Lung (tissue), 11 donors: ENCODE measurements at regions not wholly inside any gene's neighbourhood (a gene's known extent, or its start where the extent isn't known, plus 50 kb on each side); places are given as distances from the start of the nearest gene placed in this dataset.
"Not testable (repeated sequence)": the region's sequence is repeated elsewhere in the genome, so short reads cannot be mapped to it uniquely, and the experiment has no call there.

ENCODE experiments used
- ATAC-seq: fragments of 200-7000 bp; cut with Tn5 transposase; one replicate; pipeline ENCODE4 v1.9.1; 2020; ENCODE audit warnings: moderate number of reproducible peaks; ENCODE audit not compliant: insufficient read depth, low FRiP score
- DNase-seq, 3 donors: peaks; one replicate each; pipeline ENCODE4 v3.0.0-alpha.2; 2013 to 2017
- H3K27ac ChIP-seq, 2 donors: one replicate each; pipeline ENCODE4 v1.5.1; 2013; ENCODE audit warnings: mild to moderate bottlenecking in 2 of 2, moderate library complexity in 2 of 2, control low read depth in 1 of 2, inconsistent platforms in 1 of 2, low read depth in 1 of 2, low read length in 1 of 2
- H3K27me3 ChIP-seq, 3 donors: one replicate each; pipeline ENCODE4 v1.5.1; 2013; ENCODE audit warnings: low read length in 2 of 3; ENCODE audit not compliant: control insufficient read depth in 3 of 3, insufficient read depth in 3 of 3
- H3K36me3 ChIP-seq, 4 donors: one replicate each; pipeline ENCODE4 v1.5.1; 2013; ENCODE audit warnings: low read length in 4 of 4, mild to moderate bottlenecking in 1 of 4, moderate library complexity in 1 of 4; ENCODE audit not compliant: control insufficient read depth in 4 of 4, insufficient read depth in 4 of 4
- H3K4me1 ChIP-seq, 5 donors: one replicate each; pipeline ENCODE4 v1.5.1; 2013; ENCODE audit warnings: low read length in 5 of 5, mild to moderate bottlenecking in 2 of 5, moderate library complexity in 1 of 5; ENCODE audit not compliant: control insufficient read depth in 5 of 5, insufficient read depth in 5 of 5
- H3K4me3 ChIP-seq: one replicate; pipeline ENCODE4 v1.5.1; 2013; ENCODE audit warnings: mild to moderate bottlenecking, control low read depth, moderate library complexity
- H3K9ac ChIP-seq, 2 donors: one replicate each; pipeline ENCODE4 v1.5.1; 2013; ENCODE audit warnings: low read length in 2 of 2, control low read depth in 1 of 2; ENCODE audit not compliant: insufficient read depth in 1 of 2
- H3K9me3 ChIP-seq, 4 donors: one replicate each; pipeline ENCODE4 v1.5.1; 2013; ENCODE audit warnings: low read length in 3 of 4, mild to moderate bottlenecking in 1 of 4, moderate library complexity in 1 of 4; ENCODE audit not compliant: control insufficient read depth in 4 of 4, insufficient read depth in 3 of 4
- CTCF ChIP-seq: IDR thresholded peaks from 2 replicates; pipeline ENCODE4 v1.5.1; 2012; ENCODE audit warnings: mild to moderate bottlenecking; ENCODE audit errors: control extremely low read depth, extremely low read depth
- WGBS, 2 donors: extraction: QIAGEN DNeasy Blood & Tissue Kit; methylation state at CpG; one replicate each; pipeline ENCODE4 v1.1.7; 2013; 5-methylcytosine and 5-hydroxymethylcytosine counted together
- donor health status: control.
- donor health status: control.
- donor health status: Bipolar disorder and iron deficiency.
- donor health status: healthy.
- donor health status: DM: yes; HTN: yes; CAD: no.

GRCh38 chr15:28789401-28790114, 58.9 kb downstream of the GOLGA6L7 start:
- ATAC-seq (peak; percentile 27), DNase-seq (peak; percentile 39 to 55 (median 47))
- 14 to 26% methylated on average over 20 to 23 of the region's 32 CpGs for WGBS, 2 donors
- H3K9me3 ChIP-seq, H3K9ac ChIP-seq, H3K36me3 ChIP-seq, H3K27me3 ChIP-seq, H3K4me3 ChIP-seq, H3K27ac ChIP-seq, H3K4me1 ChIP-seq: not testable (repeated sequence)

GRCh38 chr15:28788649-28789400, 59.6 kb downstream of the GOLGA6L7 start:
- H3K27me3 ChIP-seq, H3K9ac ChIP-seq, H3K4me3 ChIP-seq, H3K4me1 ChIP-seq, H3K9me3 ChIP-seq, H3K36me3 ChIP-seq: not testable (repeated sequence)
- H3K27ac ChIP-seq: peak overlapping the region in 1 of 2 donors; percentile 82
- peak; percentile 34 for ATAC-seq
- 5 to 9% methylated on average over 34 to 45 of the region's 78 CpGs for WGBS, 2 donors
- peak in 1 of 3 donors; percentile 20 for DNase-seq

- H3K4me3 ChIP-seq, H3K9ac ChIP-seq, ATAC-seq, H3K9me3 ChIP-seq, H3K4me1 ChIP-seq, H3K27ac ChIP-seq, H3K36me3 ChIP-seq, H3K27me3 ChIP-seq, DNase-seq: not testable (repeated sequence)
- WGBS, 2 donors: 0 to 5% methylated on average over 1 of the region's 1 CpG
These were observed 60.3 kb downstream of the GOLGA6L7 start for GRCh38 chr15:28788176-28788575.

- no peak overlapping the region for H3K9ac ChIP-seq
- ATAC-seq (no peak), DNase-seq (no peak)
- no peak overlapping the region for H3K4me3 ChIP-seq
- no peak overlapping the region for H3K27ac ChIP-seq
- WGBS, 2 donors: 31 to 61% methylated on average over 1 of the region's 1 CpG
- H3K27me3 ChIP-seq: peaks cover 0 to 3% (median 0%) of the 10 kb centered on the region in 3 donors
- no peak for TF ChIP-seq CTCF
- peaks cover 0 to 2% (median 0%) of the 10 kb centered on the region in 5 donors for H3K4me1 ChIP-seq
- H3K36me3 ChIP-seq: no peaks in the 10 kb centered on the region
- H3K9me3 ChIP-seq: no peaks in the 10 kb centered on the region
These were observed 61.9 kb downstream of the GOLGA6L7 start for GRCh38 chr15:28786521-28786920.

GRCh38 chr15:28784347-28785163, 63.9 kb downstream of the GOLGA6L7 start:
- not testable (repeated sequence) for H3K4me3 ChIP-seq, H3K36me3 ChIP-seq, H3K9ac ChIP-seq, H3K9me3 ChIP-seq, H3K27ac ChIP-seq, H3K4me1 ChIP-seq, ATAC-seq, DNase-seq, H3K27me3 ChIP-seq
- 92 to 94% methylated on average over 39 of the region's 39 CpGs for WGBS, 2 donors
